ENCODE measurements at regions not wholly inside any gene's neighbourhood (a gene's known extent, or its start where the extent isn't known, plus 50 kb on each side); places are given as distances from the start of the nearest gene placed in this dataset.

- Histone ChIP-seq H3K9me1 (ENCODE audit: control insufficient read depth, extremely low read depth, insufficient read depth, low read length) (no peaks in the 10 kb centered on the region), H3K4me3 (ENCODE audit: control insufficient read depth in 2 of 3, extremely low read depth in 1 of 3, insufficient read depth in 2 of 3, low read depth in 1 of 3, low read length in 3 of 3) (no peak overlapping the region), H3K27me3 (ENCODE audit: control insufficient read depth, extremely low read depth, insufficient read depth, low read length) (no peaks in the 10 kb centered on the region), H3K9me3 (ENCODE audit: control insufficient read depth, low read depth, low read length) (no peaks in the 10 kb centered on the region), H2AFZ (ENCODE audit: control insufficient read depth, low read length) (no peak overlapping the region), H4K20me1 (ENCODE audit: control insufficient read depth, extremely low read depth, insufficient read depth, low read length) (no peaks in the 10 kb centered on the region), H3K27ac (ENCODE audit: control insufficient read depth, insufficient read depth, low read length) (no peak overlapping the region), H3K4me2 (ENCODE audit: control insufficient read depth, extremely low read depth, insufficient read depth, low read depth, low read length) (no peak overlapping the region), H3K36me3 (ENCODE audit: control insufficient read depth in 2 of 2, extremely low read depth in 1 of 2, insufficient read depth in 2 of 2, low read length in 2 of 2) (no peaks in the 10 kb centered on the region), H3K9ac (ENCODE audit: control insufficient read depth, extremely low read depth, insufficient read depth, low read length) (no peak overlapping the region), H3K79me2 (ENCODE audit: control insufficient read depth, insufficient read depth, low read length) (no peaks in the 10 kb centered on the region), H3K4me1 (ENCODE audit: control insufficient read depth, extremely low read depth, insufficient read depth, low read length) (peaks cover 16% of the 10 kb centered on the region)
- dilution Hi-C loops (cut with MboI; ENCODE audit: extremely low pct_ligation_motif_present, low sequenced_read_pairs), result no loop called here
- TF ChIP-seq, protein P1, sequence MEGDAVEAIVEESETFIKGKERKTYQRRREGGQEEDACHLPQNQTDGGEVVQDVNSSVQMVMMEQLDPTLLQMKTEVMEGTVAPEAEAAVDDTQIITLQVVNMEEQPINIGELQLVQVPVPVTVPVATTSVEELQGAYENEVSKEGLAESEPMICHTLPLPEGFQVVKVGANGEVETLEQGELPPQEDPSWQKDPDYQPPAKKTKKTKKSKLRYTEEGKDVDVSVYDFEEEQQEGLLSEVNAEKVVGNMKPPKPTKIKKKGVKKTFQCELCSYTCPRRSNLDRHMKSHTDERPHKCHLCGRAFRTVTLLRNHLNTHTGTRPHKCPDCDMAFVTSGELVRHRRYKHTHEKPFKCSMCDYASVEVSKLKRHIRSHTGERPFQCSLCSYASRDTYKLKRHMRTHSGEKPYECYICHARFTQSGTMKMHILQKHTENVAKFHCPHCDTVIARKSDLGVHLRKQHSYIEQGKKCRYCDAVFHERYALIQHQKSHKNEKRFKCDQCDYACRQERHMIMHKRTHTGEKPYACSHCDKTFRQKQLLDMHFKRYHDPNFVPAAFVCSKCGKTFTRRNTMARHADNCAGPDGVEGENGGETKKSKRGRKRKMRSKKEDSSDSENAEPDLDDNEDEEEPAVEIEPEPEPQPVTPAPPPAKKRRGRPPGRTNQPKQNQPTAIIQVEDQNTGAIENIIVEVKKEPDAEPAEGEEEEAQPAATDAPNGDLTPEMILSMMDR (optimal IDR thresholded peaks at IDR 0.05 in 1 of 3, IDR thresholded peaks at IDR 0.05 in 1 of 3, conservative IDR thresholded peaks at IDR 0.05 in 1 of 3; ENCODE audit: extremely low read depth in 1 of 3, insufficient read depth in 2 of 3, low read length in 3 of 3), result no peak
- TF ChIP-seq EZH2 (IDR thresholded peaks at IDR 0.05; ENCODE audit: low read length), result no peak
- no peak for FAIRE-seq
- DNase-seq (ENCODE audit: low read depth, low spot score), result no peak
Observed at GRCh38 chr2:136235546-136235945, 117.6 kb upstream of the CXCR4 start.

GRCh38 chr2:136234261-136234660 is 116.3 kb upstream of the CXCR4 start:
- no peak for DNase-seq (ENCODE audit: low read depth, low spot score)
- H3K9me3 ChIP-seq (ENCODE audit: control insufficient read depth, low read depth, low read length), result no peaks in the 10 kb centered on the region
- peaks cover 16% of the 10 kb centered on the region for H3K4me1 ChIP-seq (ENCODE audit: control insufficient read depth, extremely low read depth, insufficient read depth, low read length)
- H2AFZ ChIP-seq (ENCODE audit: control insufficient read depth, low read length), result no peak overlapping the region
- H3K9me1 ChIP-seq (ENCODE audit: control insufficient read depth, extremely low read depth, insufficient read depth, low read length), result no peaks in the 10 kb centered on the region
- H3K36me3 ChIP-seq (ENCODE audit: control insufficient read depth in 2 of 2, extremely low read depth in 1 of 2, insufficient read depth in 2 of 2, low read length in 2 of 2), result no peaks in the 10 kb centered on the region
- no peaks in the 10 kb centered on the region for H3K27me3 ChIP-seq (ENCODE audit: control insufficient read depth, extremely low read depth, insufficient read depth, low read length)
- no peak for FAIRE-seq
- dilution Hi-C loops (cut with MboI; ENCODE audit: extremely low pct_ligation_motif_present, low sequenced_read_pairs), result no loop called here
- H3K4me2 ChIP-seq (ENCODE audit: control insufficient read depth, extremely low read depth, insufficient read depth, low read depth, low read length), result no peak overlapping the region
- H3K79me2 ChIP-seq (ENCODE audit: control insufficient read depth, insufficient read depth, low read length), result no peaks in the 10 kb centered on the region
- H3K4me3 ChIP-seq (ENCODE audit: control insufficient read depth in 2 of 3, extremely low read depth in 1 of 3, insufficient read depth in 2 of 3, low read depth in 1 of 3, low read length in 3 of 3), result no peak overlapping the region
- H4K20me1 ChIP-seq (ENCODE audit: control insufficient read depth, extremely low read depth, insufficient read depth, low read length), result no peaks in the 10 kb centered on the region
- no peak overlapping the region for H3K9ac ChIP-seq (ENCODE audit: control insufficient read depth, extremely low read depth, insufficient read depth, low read length)
- H3K27ac ChIP-seq (ENCODE audit: control insufficient read depth, insufficient read depth, low read length), result no peak overlapping the region
- no peak for TF ChIP-seq EZH2 (IDR thresholded peaks at IDR 0.05; ENCODE audit: low read length)
- TF ChIP-seq, protein P1 (optimal IDR thresholded peaks at IDR 0.05 in 1 of 3, IDR thresholded peaks at IDR 0.05 in 1 of 3, conservative IDR thresholded peaks at IDR 0.05 in 1 of 3; ENCODE audit: extremely low read depth in 1 of 3, insufficient read depth in 2 of 3, low read length in 3 of 3), result no peak

Measured in keratinocyte (primary cell).